AG04450 (cell line): ENCODE measurements at regions not wholly inside any gene's neighbourhood (a gene's known extent, or its start where the extent isn't known, plus 50 kb on each side); places are given as distances from the start of the nearest gene placed in this dataset.

Experiments
- CTCF ChIA-PET: fragments of 300-600, 350-600 bp; formaldehyde crosslinking; extraction: SDS; loops from one replicate; lab custom pipeline; 2022; ENCODE audit warnings: antibody characterized with exemption, inconsistent platforms; lab: Charles Lee
- POLR2A ChIA-PET: fragments of 350-600 bp; formaldehyde crosslinking; extraction: SDS; loops from one replicate; lab custom pipeline; 2021; ENCODE audit warnings: antibody characterized with exemption, inconsistent platforms; lab: Yijun Ruan, JAX
- DNase-seq: peaks from one replicate; pipeline ENCODE4 v3.0.0-alpha.2; 2011; ENCODE audit warnings: low read depth, low spot score
- H3K27ac ChIP-seq: one replicate; pipeline ENCODE4 v1.5.1; 2012; ENCODE audit warnings: low read depth, low read length, control low read depth
- H3K27me3 ChIP-seq: one replicate; pipeline ENCODE4 v1.6.0; 2012; ENCODE audit warnings: low read length; ENCODE audit not compliant: control insufficient read depth, insufficient read depth
- H3K4me3 ChIP-seq: 2 replicates; pipeline ENCODE4 v1.5.1; 2011; ENCODE audit warnings: mild to moderate bottlenecking, low read depth, low read length, control low read depth
- H3K9me3 ChIP-seq: 2 replicates; pipeline ENCODE4 v1.5.1; 2012; ENCODE audit warnings: low read length; ENCODE audit not compliant: control insufficient read depth, insufficient read depth
- CTCF ChIP-seq: IDR thresholded peaks from 2 replicates; pipeline ENCODE4 v1.5.1; 2011; ENCODE audit warnings: low read depth, low read length, control low read depth, inconsistent platforms

- DNase-seq: no peak
- TF ChIP-seq CTCF: no peak
- ChIA-PET CTCF (no interaction called here), POLR2A (no interaction called here)
- H3K9me3 ChIP-seq: no peaks in the 10 kb centered on the region; the same call in 1 of the 2 replicates
- H3K27ac ChIP-seq: no peak overlapping the region
- H3K4me3 ChIP-seq: no peak overlapping the region
- H3K27me3 ChIP-seq: no peaks in the 10 kb centered on the region
Observed at GRCh38 chr4:22072726-22073125, 124.2 kb upstream of the KCNIP4 start.

- H3K27ac ChIP-seq: no peak overlapping the region
- no peak for TF ChIP-seq CTCF
- DNase-seq: no peak
- ChIA-PET CTCF (interaction anchor here (0.7 kb wide), 1 partner anchor 285 kb away, joined by 3 read pairs; no protein-coding TSS in a partner anchor), POLR2A (no interaction called here)
- H3K4me3 ChIP-seq: no peak overlapping the region
- H3K27me3 ChIP-seq: no peaks in the 10 kb centered on the region
- H3K9me3 ChIP-seq: no peaks in the 10 kb centered on the region; the same call in 1 of the 2 replicates
Observed at GRCh38 chr4:22072240-22072639, 123.7 kb upstream of the KCNIP4 start.

- H3K4me3 ChIP-seq: no peak overlapping the region
- H3K9me3 ChIP-seq: no peaks in the 10 kb centered on the region; the same call in 1 of the 2 replicates
- H3K27ac ChIP-seq: no peak overlapping the region
- DNase-seq: no peak
- CTCF ChIA-PET: interaction anchor here (0.7 kb wide), 1 partner anchor 286 kb away, joined by 3 read pairs; no protein-coding TSS in a partner anchor
- POLR2A ChIA-PET: no interaction called here
- no peak for TF ChIP-seq CTCF
- H3K27me3 ChIP-seq: no peaks in the 10 kb centered on the region
Observed at GRCh38 chr4:22071749-22072148, 123.2 kb upstream of the KCNIP4 start.

GRCh38 chr4:22070256-22070655 is 121.7 kb upstream of the KCNIP4 start:
- H3K9me3 ChIP-seq: no peaks in the 10 kb centered on the region; the same call in 1 of the 2 replicates
- no peak overlapping the region for H3K27ac ChIP-seq
- ChIA-PET CTCF (no interaction called here), POLR2A (no interaction called here)
- no peak for DNase-seq
- H3K4me3 ChIP-seq: no peak overlapping the region
- no peaks in the 10 kb centered on the region for H3K27me3 ChIP-seq
- no peak for TF ChIP-seq CTCF

- H3K9me3 ChIP-seq: no peaks in the 10 kb centered on the region
- DNase-seq: no peak
- no peaks in the 10 kb centered on the region for H3K27me3 ChIP-seq
- TF ChIP-seq CTCF: no peak
- CTCF ChIA-PET: no interaction called here
- no peak overlapping the region for H3K4me3 ChIP-seq
- H3K27ac ChIP-seq: no peak overlapping the region
- POLR2A ChIA-PET: no interaction called here
Observed at GRCh38 chr4:22063613-22064012, 115.0 kb upstream of the KCNIP4 start.
